ENCODE measurements at regions not wholly inside any gene's neighbourhood (a gene's known extent, or its start where the extent isn't known, plus 50 kb on each side); places are given as distances from the start of the nearest gene placed in this dataset.

GRCh38 chr9:82776508-82776907 is 286.4 kb downstream of the RASEF start:
- Mint-ChIP-seq H3K27me3 (ENCODE audit: low read depth) (no peaks in the 10 kb centered on the region), H3K27ac (no peak overlapping the region), H3K4me3 (no peak overlapping the region), H3K9me3 (peaks cover 5 to 16% of the 10 kb centered on the region in 2 experiments; a peak in 3 of 5 replicates), H3K4me1 (peaks cover 18 to 24% of the 10 kb centered on the region in 2 experiments), H3K36me3 (ENCODE audit: insufficient read depth in 1 of 3, low read depth in 3 of 3) (peaks cover 6 to 24% (median 8%) of the 10 kb centered on the region in 3 experiments)
- no peak overlapping the region for H3K4me2 ChIP-seq (ENCODE audit: insufficient read depth, insufficient read length, low read length)
- H3K79me1 ChIP-seq (ENCODE audit: insufficient read depth, low read depth, low read length, poor library complexity, severe bottlenecking), result no peaks in the 10 kb centered on the region
- no peak overlapping the region for H2BK12ac ChIP-seq (ENCODE audit: insufficient read length, low read depth, low read length)
- H3K4ac ChIP-seq (ENCODE audit: low read depth, low read length), result no peak overlapping the region
- H3K27me3 ChIP-seq (ENCODE audit: insufficient read depth, low read length), result no peaks in the 10 kb centered on the region
- no peak overlapping the region for H4K5ac ChIP-seq (ENCODE audit: insufficient read length, low read depth, low read length)
- H3K23ac ChIP-seq (ENCODE audit: insufficient read length, low read depth, low read length), result no peak overlapping the region
- no peak overlapping the region for H3K56ac ChIP-seq (ENCODE audit: insufficient read length, low read depth, low read length)
- no peak overlapping the region for H3K14ac ChIP-seq (ENCODE audit: insufficient read depth, low read length)
- H2BK20ac ChIP-seq (ENCODE audit: low read depth, low read length, poor library complexity, severe bottlenecking), result no peak overlapping the region
- H2AFZ ChIP-seq (ENCODE audit: low read length), result no peak overlapping the region
- no peak overlapping the region for H3K18ac ChIP-seq (ENCODE audit: insufficient read length, low read depth, low read length)
- no peak overlapping the region for H2BK5ac ChIP-seq (ENCODE audit: insufficient read length, low read length)
- no peak overlapping the region for H2AK5ac ChIP-seq (ENCODE audit: insufficient read length, low read length)
- H3K79me2 ChIP-seq (ENCODE audit: insufficient read depth, low read length), result no peaks in the 10 kb centered on the region
- no peak overlapping the region for H2BK120ac ChIP-seq (ENCODE audit: low read depth, low read length, poor library complexity, severe bottlenecking)
- no peak overlapping the region for H3K9ac ChIP-seq (ENCODE audit: extremely low read depth, insufficient read length, low read length)
- H3K23me2 ChIP-seq (ENCODE audit: insufficient read length, low read depth, low read length, poor library complexity, severe bottlenecking), result no peaks in the 10 kb centered on the region
- no peaks in the 10 kb centered on the region for H3K9me3 ChIP-seq (ENCODE audit: control insufficient read depth, low read depth, low read length)
- DNase-seq, result no peak
- H4K8ac ChIP-seq (replicated peaks; ENCODE audit: insufficient read length, low read depth, low read length), result no peak overlapping the region
- no peaks in the 10 kb centered on the region for H4K20me1 ChIP-seq (ENCODE audit: control insufficient read depth, insufficient read depth, insufficient read length)
- no peak overlapping the region for H2BK15ac ChIP-seq (ENCODE audit: low read depth, low read length)
- H3K4me1 ChIP-seq (ENCODE audit: insufficient read depth, low read length), result no peaks in the 10 kb centered on the region
- no peak overlapping the region for H3K27ac ChIP-seq (ENCODE audit: insufficient read length, low read depth, low read length)
- H4K91ac ChIP-seq (ENCODE audit: insufficient read length, low read depth, low read length), result no peak overlapping the region
- TF ChIP-seq, protein P1, sequence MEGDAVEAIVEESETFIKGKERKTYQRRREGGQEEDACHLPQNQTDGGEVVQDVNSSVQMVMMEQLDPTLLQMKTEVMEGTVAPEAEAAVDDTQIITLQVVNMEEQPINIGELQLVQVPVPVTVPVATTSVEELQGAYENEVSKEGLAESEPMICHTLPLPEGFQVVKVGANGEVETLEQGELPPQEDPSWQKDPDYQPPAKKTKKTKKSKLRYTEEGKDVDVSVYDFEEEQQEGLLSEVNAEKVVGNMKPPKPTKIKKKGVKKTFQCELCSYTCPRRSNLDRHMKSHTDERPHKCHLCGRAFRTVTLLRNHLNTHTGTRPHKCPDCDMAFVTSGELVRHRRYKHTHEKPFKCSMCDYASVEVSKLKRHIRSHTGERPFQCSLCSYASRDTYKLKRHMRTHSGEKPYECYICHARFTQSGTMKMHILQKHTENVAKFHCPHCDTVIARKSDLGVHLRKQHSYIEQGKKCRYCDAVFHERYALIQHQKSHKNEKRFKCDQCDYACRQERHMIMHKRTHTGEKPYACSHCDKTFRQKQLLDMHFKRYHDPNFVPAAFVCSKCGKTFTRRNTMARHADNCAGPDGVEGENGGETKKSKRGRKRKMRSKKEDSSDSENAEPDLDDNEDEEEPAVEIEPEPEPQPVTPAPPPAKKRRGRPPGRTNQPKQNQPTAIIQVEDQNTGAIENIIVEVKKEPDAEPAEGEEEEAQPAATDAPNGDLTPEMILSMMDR (conservative IDR thresholded peaks at IDR 0.05), result no peak
- no peak overlapping the region for H3T11ph ChIP-seq (ENCODE audit: low read length)
